Testis (tissue), 2 donors: ENCODE measurements at regions not wholly inside any gene's neighbourhood (a gene's known extent, or its start where the extent isn't known, plus 50 kb on each side); places are given as distances from the start of the nearest gene placed in this dataset.

Source experiments
- CTCF ChIP-seq, 3 experiments: fragments of 450-650 bp in 2 of 3; fragments of 200-600 bp in 1 of 3; sonication (generic) in 1 of 3; IDR thresholded peaks; one replicate each; pipeline ENCODE4 v1.5.1; 2016 to 2019; ENCODE audit warnings: antibody characterized with exemption in 3 of 3, mild to moderate bottlenecking in 2 of 3, moderate library complexity in 1 of 3
- POLR2A ChIP-seq: fragments of 450-650 bp; IDR thresholded peaks from one replicate; pipeline ENCODE4 v1.6.1; 2017; ENCODE audit warnings: antibody characterized with exemption, mild to moderate bottlenecking, moderate library complexity

DNA sequence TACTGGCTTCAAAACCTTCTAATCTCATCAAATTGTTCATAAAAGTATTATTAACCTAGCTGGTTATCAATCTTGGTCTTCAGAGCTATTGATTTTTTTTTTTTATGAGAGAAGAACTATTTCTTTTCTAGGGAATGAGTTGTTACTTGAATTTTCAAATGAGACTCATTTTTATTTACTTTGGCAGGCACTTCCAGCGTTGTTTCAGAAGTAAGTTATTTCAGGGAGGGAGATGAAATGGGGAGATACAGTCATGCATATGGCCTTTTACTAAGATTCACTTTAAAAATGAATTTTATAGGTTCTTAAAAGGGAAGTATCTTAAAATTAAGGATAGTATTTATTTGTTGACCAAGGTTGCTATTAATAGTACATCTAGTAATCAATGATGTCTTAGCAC is 129.6 kb downstream of the IZUMO3 start:
- no peak for TF ChIP-seq CTCF (IDR thresholded peaks at IDR 0.05)
- TF ChIP-seq POLR2A, result no peak
